MCF 10A (cell line): ENCODE measurements at regions not wholly inside any gene's neighbourhood (a gene's known extent, or its start where the extent isn't known, plus 50 kb on each side); places are given as distances from the start of the nearest gene placed in this dataset.

ENCODE experiments used
- BruUV-seq: library from RNA; stranded (reverse); fragments of 400-500 nt; replicated peaks from 2 replicates; lab custom pipeline; 2021; lab: Mats Ljungman, UMichigan
- CTCF ChIA-PET: fragments of 300-600 bp; sonication (Branson Sonifier 250); formaldehyde crosslinking; extraction: SDS; loops from one replicate; lab custom pipeline; 2021; ENCODE audit warnings: antibody characterized with exemption, inconsistent platforms; lab: Yijun Ruan, JAX
- POLR2A ChIA-PET: fragments of 300-600, 350-650 bp; sonication (Branson Sonifier 250); formaldehyde crosslinking; extraction: SDS; loops from one replicate; lab custom pipeline; 2020; ENCODE audit warnings: antibody characterized with exemption, inconsistent platforms; lab: Yijun Ruan, JAX
- DNase-seq: peaks from one replicate; pipeline ENCODE4 v3.0.0-alpha.2; 2018; ENCODE audit not compliant: unreplicated experiment
- H3K27ac Mint-ChIP-seq: one replicate; pipeline ENCODE4 v1.8.0; 2022; ENCODE audit warnings: mild to moderate bottlenecking, low read depth, mixed read lengths; ENCODE audit not compliant: unreplicated experiment
- H3K27me3 Mint-ChIP-seq: one replicate; pipeline ENCODE4 v1.8.0; 2022; ENCODE audit warnings: mixed read lengths; ENCODE audit not compliant: insufficient read depth, unreplicated experiment
- H3K36me3 Mint-ChIP-seq: one replicate; pipeline ENCODE4 v1.8.0; 2022; ENCODE audit warnings: mild to moderate bottlenecking, moderate library complexity, mixed read lengths; ENCODE audit not compliant: insufficient read depth, unreplicated experiment
- H3K4me1 Mint-ChIP-seq: one replicate; pipeline ENCODE4 v1.8.0; 2022; ENCODE audit warnings: mixed read lengths; ENCODE audit not compliant: insufficient read depth, unreplicated experiment
- H3K4me3 Mint-ChIP-seq: one replicate; pipeline ENCODE4 v1.8.0; 2022; ENCODE audit warnings: mild to moderate bottlenecking, moderate library complexity, mixed read lengths; ENCODE audit not compliant: unreplicated experiment
- H3K9me3 Mint-ChIP-seq: one replicate; pipeline ENCODE4 v1.8.0; 2022; ENCODE audit warnings: mixed read lengths; ENCODE audit not compliant: unreplicated experiment
- CTCF ChIP-seq: fragments of 200-600 bp; IDR thresholded peaks from one replicate; pipeline ENCODE4 v1.8.0; 2022; ENCODE audit warnings: antibody characterized with exemption, mild to moderate bottlenecking; ENCODE audit not compliant: unreplicated experiment
- intact Hi-C: fragments of 100-400 bp; cut with micrococcal nuclease; formaldehyde crosslinking; loops from 2 replicates; pipeline ENCODE4 v1.14.1; 2022

- no peak overlapping the region for H3K27ac Mint-ChIP-seq
- intact Hi-C loops, result no loop called here
- CTCF ChIA-PET, result interaction anchor here (0.7 kb wide), 2 partner anchors 21 to 386 kb away, joined by 3 read pairs; no protein-coding TSS in a partner anchor
- no peaks in the 10 kb centered on the region for H3K4me1 Mint-ChIP-seq
- POLR2A ChIA-PET, result no interaction called here
- H3K9me3 Mint-ChIP-seq, result no peaks in the 10 kb centered on the region
- DNase-seq, result no peak
- no peaks in the 10 kb centered on the region for H3K27me3 Mint-ChIP-seq
- no peaks in the 10 kb centered on the region for H3K36me3 Mint-ChIP-seq
- no peak overlapping the region for H3K4me3 Mint-ChIP-seq
- BruUV-seq, result no TSS peak
- TF ChIP-seq CTCF, result no peak
Measured at GRCh38 chr3:1468145-1468544, 375.3 kb downstream of the CNTN6 start.

GRCh38 chr3:1469248-1469647 lies 376.4 kb downstream of the CNTN6 start:
- Mint-ChIP-seq H3K27ac (no peak overlapping the region), H3K4me3 (no peak overlapping the region), H3K27me3 (no peaks in the 10 kb centered on the region), H3K4me1 (no peaks in the 10 kb centered on the region), H3K36me3 (no peaks in the 10 kb centered on the region), H3K9me3 (no peaks in the 10 kb centered on the region)
- CTCF ChIA-PET, result no interaction called here
- BruUV-seq, result no TSS peak
- POLR2A ChIA-PET, result no interaction called here
- no peak for DNase-seq
- intact Hi-C loops, result no loop called here
- TF ChIP-seq CTCF, result no peak

GRCh38 chr3:1469687-1470086 lies 376.9 kb downstream of the CNTN6 start:
- H3K27ac Mint-ChIP-seq, result no peak overlapping the region
- H3K4me3 Mint-ChIP-seq, result no peak overlapping the region
- BruUV-seq, result no TSS peak
- CTCF ChIA-PET, result no interaction called here
- H3K36me3 Mint-ChIP-seq, result no peaks in the 10 kb centered on the region
- no peaks in the 10 kb centered on the region for H3K9me3 Mint-ChIP-seq
- no peak for TF ChIP-seq CTCF
- H3K4me1 Mint-ChIP-seq, result no peaks in the 10 kb centered on the region
- intact Hi-C loops, result no loop called here
- POLR2A ChIA-PET, result no interaction called here
- H3K27me3 Mint-ChIP-seq, result no peaks in the 10 kb centered on the region
- no peak for DNase-seq

GRCh38 chr3:1477669-1478068 lies 384.8 kb downstream of the CNTN6 start:
- no peak overlapping the region for H3K27ac Mint-ChIP-seq
- no peaks in the 10 kb centered on the region for H3K27me3 Mint-ChIP-seq
- no TSS peak for BruUV-seq
- TF ChIP-seq CTCF, result no peak
- no peaks in the 10 kb centered on the region for H3K36me3 Mint-ChIP-seq
- H3K9me3 Mint-ChIP-seq, result no peaks in the 10 kb centered on the region
- DNase-seq, result no peak
- H3K4me1 Mint-ChIP-seq, result no peaks in the 10 kb centered on the region
- intact Hi-C loops, result no loop called here
- no peak overlapping the region for H3K4me3 Mint-ChIP-seq
- CTCF ChIA-PET, result no interaction called here
- POLR2A ChIA-PET, result no interaction called here
